Medulla oblongata (tissue), 1 donor: ENCODE measurements at regions not wholly inside any gene's neighbourhood (a gene's known extent, or its start where the extent isn't known, plus 50 kb on each side); places are given as distances from the start of the nearest gene placed in this dataset.
"Not testable (repeated sequence)": the region's sequence is repeated elsewhere in the genome, so short reads cannot be mapped to it uniquely, and the experiment has no call there.

Experiments
- DNase-seq: peaks from one replicate; pipeline ENCODE4 v3.0.0-alpha.2; 2015; ENCODE audit errors: extremely low spot score

DNA sequence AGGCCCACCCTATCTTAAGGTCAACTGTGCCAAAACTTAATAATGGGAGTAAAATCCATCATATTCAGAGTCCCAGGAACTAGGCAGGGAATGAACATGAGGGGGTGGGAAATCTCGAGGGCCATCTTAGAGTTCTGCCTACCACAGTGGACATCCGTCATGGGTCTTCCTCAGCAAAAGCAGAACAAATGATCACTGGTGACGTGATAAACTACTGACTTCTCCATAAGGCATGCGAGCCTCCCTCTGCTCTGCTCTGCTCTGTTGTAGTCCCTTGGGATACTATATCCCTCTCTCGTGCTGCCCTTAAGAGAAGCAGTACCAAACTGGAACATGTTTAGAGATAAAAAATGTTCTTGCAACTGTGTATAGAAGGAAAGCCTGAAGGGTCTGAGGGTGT is 603.8 kb downstream of the TTLL7 start:
- DNase-seq, result not testable (repeated sequence)

GRCh38 chr1:83386946-83387345 is 612.0 kb downstream of the TTLL7 start:
- DNase-seq, result not testable (repeated sequence)

GRCh38 chr1:83383107-83383506 is 615.8 kb downstream of the TTLL7 start:
- DNase-seq, result not testable (repeated sequence)

DNA sequence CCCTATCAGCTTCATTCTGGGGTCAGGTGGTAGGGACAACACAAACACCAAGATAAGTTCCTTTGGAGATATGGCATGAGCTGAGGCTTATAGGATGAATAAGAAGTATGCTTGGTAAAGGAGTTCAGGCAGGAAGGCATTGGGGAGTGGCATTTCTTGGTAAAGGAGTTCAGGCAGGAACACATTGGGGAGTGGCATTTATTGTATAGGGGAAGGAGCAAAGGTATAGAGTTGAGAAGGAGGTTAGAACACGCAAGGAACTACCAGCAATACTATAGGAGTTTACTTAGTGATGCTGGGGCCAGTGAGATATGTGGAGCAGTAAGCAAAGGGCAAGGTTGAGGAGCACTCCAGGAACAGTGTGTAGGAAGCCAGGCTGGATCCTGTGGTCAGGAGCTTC is 625.9 kb downstream of the TTLL7 start:
- not testable (repeated sequence) for DNase-seq

DNA sequence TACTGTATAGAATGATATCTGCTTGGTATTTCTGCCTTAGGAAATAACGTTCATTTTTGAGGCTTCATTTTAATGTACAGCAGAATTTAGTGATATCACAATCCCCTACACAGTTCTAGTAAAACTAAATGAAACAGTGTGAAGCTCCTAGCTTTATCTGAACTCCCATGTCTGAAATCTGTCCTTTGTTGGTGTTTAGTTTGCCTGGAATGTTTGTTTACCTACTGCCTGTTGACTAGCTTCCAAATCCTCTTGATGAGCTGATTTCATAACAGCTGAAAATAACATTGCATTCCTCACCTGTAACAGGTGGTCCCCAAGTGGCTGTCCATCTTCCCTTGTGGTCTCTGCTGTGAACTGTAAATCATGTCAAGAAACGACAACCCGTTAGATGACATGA is 629.1 kb downstream of the TTLL7 start:
- not testable (repeated sequence) for DNase-seq

GRCh38 chr1:83365320-83365719 is 633.6 kb downstream of the TTLL7 start:
- DNase-seq, result not testable (repeated sequence)

DNA sequence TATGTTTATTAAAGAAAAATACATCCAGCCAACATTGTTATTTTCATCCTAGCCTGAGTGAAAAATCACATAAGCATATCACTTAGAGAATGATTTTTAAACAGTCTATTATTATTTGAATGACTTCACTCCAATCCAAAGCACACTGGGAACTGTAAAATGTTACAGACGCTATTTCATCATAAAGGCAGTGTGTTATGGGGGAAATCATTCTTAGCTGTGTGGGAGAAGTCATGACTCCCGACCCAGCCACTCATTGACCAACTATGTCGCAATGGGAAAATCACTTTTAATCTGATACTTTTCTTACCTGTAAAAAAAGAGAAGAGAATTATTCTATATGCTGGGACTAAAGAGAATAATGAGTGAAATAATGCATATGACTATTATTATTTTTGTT is 653.6 kb downstream of the TTLL7 start:
- not testable (repeated sequence) for DNase-seq

- not testable (repeated sequence) for DNase-seq
Observed at GRCh38 chr1:83343767-83344166, 655.2 kb downstream of the TTLL7 start.

GRCh38 chr1:83342995-83343394 is 655.9 kb downstream of the TTLL7 start:
- not testable (repeated sequence) for DNase-seq

- DNase-seq, result not testable (repeated sequence)
Observed at GRCh38 chr1:83332308-83332707, 666.6 kb downstream of the TTLL7 start.

- no peak for DNase-seq
Observed at GRCh38 chr1:83318366-83318765, 680.6 kb downstream of the TTLL7 start.

DNA sequence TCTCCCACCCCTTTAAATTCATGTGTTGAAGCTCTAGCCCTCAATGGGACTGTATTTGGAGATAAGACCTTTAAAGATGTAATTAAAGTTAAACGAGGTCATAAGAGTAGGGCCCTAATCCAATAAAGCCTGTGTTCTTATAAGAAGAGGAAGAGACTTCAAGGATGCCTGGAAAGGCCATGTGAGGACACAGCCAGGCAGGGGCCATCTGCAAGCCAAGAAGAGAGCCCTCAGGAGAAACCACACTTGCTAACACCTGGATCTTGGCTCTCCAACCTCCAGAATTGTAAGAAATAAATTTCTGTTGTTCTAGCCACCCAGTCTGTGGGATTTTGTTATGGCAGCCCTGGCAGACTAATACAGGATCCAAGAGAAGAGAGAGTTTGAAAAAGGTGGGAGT is 683.5 kb downstream of the TTLL7 start:
- DNase-seq, result not testable (repeated sequence)

- not testable (repeated sequence) for DNase-seq
Observed at GRCh38 chr1:83310161-83310560, 688.8 kb downstream of the TTLL7 start.

- peak; percentile 2 for DNase-seq
Observed at GRCh38 chr1:83309035-83309434, 689.9 kb downstream of the TTLL7 start.

DNA sequence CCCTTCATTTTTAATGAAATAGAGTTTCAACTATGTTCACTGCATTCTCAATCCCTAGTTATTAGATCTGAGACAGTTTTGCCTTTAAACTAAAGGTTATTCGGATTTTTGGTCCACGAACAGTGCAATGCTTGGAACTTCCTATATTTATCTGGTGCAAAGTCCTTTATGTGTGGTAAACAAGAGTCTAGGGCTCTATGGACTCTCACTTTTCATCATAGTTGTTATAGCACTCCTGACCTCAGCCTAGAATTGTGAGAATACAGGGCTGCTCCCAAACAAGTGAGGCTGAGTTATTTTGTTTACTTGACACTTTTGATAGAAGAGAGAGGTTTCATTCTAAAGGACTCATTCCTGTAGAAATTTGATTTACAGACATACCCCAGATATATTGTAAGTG is 692.1 kb downstream of the TTLL7 start:
- DNase-seq, result not testable (repeated sequence)

DNA sequence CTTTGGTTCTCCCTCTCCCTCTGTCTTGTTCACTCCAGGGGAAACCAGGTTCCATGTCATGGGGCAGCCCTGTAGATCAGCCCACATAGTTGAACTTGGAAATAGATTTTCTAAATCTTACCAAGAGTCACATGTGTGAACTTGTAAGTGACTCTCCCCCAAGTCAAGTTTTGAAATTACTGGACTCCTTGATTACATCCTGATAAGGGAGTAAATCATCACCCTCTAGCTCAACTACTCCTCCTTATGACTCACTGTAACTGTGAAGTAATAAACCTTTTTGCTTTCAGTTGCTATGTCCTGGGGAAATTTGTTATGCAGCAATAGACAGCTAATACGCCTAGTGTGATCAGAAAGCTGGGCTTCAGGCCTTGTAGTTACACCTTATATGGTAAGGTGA is 703.3 kb downstream of the TTLL7 start:
- DNase-seq, result not testable (repeated sequence)

DNA sequence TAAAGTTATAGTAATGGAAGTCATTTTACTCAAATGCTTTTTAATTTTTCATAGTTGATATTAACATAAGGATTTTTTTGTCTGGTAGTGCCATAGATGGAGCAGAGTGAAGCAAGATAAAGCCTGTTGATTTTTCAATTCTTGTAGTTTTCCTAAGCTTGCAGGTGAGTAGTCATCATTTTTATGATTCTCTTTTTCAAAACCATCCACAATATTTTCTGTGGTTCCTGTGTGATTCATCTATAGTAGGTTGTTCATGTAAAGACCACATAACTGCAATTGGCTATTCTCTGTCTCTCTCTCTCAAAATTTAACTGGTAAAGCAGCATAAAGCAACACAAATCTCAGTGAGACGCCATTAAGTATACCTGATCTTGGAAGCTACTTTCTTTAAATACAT is 711.5 kb downstream of the TTLL7 start:
- DNase-seq, result not testable (repeated sequence)

DNA sequence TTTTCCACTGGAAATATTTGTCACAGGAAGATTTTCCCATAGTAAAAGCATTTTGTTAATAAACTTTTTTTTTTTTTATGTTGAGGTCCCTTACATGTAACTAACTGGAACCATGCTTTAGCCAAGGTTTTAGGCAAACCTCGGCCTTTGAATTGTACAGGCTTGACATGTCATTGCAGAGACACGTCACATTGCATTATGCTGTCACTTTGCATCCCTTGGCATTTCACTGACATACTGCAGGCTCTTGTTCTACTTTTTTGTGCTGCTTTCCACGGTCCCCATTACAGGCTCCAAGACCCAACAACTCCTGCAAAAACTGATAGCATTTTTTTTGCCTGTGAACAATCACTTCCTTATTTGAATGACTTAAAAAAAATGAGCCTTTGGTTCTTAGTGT is 724.3 kb downstream of the TTLL7 start:
- not testable (repeated sequence) for DNase-seq

GRCh38 chr1:83272484-83272883 is 726.4 kb downstream of the TTLL7 start:
- not testable (repeated sequence) for DNase-seq

DNA sequence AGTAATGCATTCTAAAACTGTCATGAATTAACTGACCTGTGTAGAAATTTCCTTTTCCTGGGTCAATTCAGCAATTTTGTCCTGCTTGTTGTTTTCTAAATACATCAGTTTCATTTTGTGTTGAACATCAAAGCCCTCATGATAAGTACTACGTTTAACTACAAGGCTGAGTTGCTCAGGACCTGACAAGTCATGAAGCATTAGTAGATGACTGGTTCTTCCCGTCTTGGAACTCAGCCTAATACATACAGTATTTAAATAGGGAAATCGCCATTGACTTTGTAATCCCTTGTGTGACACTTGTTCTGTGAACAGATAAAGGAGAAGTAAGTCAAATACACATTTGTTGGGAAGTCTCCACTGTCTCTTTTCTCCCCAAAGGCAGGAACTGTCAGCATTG is 727.1 kb downstream of the TTLL7 start:
- DNase-seq, result not testable (repeated sequence)

DNA sequence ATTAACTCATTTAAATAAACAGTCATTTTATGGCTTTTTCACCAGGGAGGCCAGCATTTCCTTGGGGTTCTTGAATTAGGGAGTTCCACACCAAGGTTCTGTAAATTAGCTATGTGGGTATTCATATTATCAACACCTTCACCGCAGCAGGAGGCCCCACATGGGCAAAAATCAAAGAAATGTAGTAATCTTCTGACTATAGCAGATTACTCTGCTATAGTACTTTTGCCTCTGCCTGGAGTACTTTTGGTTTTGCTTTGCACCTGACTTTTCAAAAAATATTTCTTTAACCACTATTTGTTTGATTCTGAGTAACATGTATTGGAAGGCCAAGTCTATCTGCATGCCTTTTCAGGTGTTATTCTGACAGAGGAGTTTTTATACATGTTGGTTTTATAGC is 728.1 kb downstream of the TTLL7 start:
- DNase-seq, result not testable (repeated sequence)

GRCh38 chr1:83263808-83264207 is 735.1 kb downstream of the TTLL7 start:
- not testable (repeated sequence) for DNase-seq

GRCh38 chr1:83251687-83252086 is 747.2 kb downstream of the TTLL7 start:
- DNase-seq, result not testable (repeated sequence)

DNA sequence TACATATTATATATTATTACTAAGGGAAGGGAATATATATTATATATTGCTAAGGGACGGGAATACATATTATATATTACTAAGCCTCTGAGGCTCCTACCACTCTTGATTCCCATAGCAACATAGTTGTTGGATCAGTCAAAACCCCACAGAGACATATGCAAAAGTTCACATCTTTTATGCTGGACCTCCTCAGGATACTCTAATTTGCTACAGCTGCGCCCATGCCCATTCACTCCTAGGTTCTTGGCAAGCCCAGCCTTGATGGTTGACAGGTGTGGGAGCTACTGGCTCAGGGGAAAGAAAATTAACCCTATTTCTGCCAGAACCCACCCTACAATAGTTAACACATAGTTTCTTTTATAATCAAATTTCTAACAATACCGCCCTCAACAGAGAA is 752.2 kb downstream of the TTLL7 start:
- DNase-seq, result not testable (repeated sequence)
